Ovary (tissue), 7 donors: ENCODE measurements at regions not wholly inside any gene's neighbourhood (a gene's known extent, or its start where the extent isn't known, plus 50 kb on each side); places are given as distances from the start of the nearest gene placed in this dataset.

Experiments used
- DNase-seq, 5 donors: peaks; one replicate each; pipeline ENCODE4 v3.0.0-alpha.2; 2019 to 2020
- H3K27ac ChIP-seq, 2 donors: fragments of 200-600 bp; one replicate each; pipeline versions ENCODE4 v1.5.1 to v1.8.0; 2019 to 2022
- H3K27me3 ChIP-seq: fragments of 200-600 bp; one replicate; pipeline ENCODE4 v1.8.0; 2022
- H3K36me3 ChIP-seq: fragments of 200-600 bp; sonication (generic); one replicate; pipeline ENCODE4 v1.5.1; 2019
- H3K4me1 ChIP-seq: one replicate; pipeline ENCODE4 v1.8.1; 2013; ENCODE audit warnings: mild to moderate bottlenecking, moderate library complexity; ENCODE audit not compliant: insufficient read depth
- H3K4me3 ChIP-seq: fragments of 200-600 bp; sonication (generic); one replicate; pipeline ENCODE4 v1.5.1; 2017
- H3K9me3 ChIP-seq, 2 donors: fragments of 200-600 bp in 1 of 2; sonication (generic) in 1 of 2; one replicate each; pipeline versions ENCODE4 v1.5.1 to v1.8.1; 2013 to 2019; ENCODE audit warnings: mild to moderate bottlenecking in 1 of 2, moderate library complexity in 1 of 2
- CTCF ChIP-seq, 3 donors: fragments of 450-650 bp in 2 of 3; fragments of 200-600 bp in 1 of 3; IDR thresholded peaks; one replicate each; pipeline versions ENCODE4 v1.5.1 to v1.8.0; 2016 to 2022; ENCODE audit warnings: antibody characterized with exemption in 3 of 3, mild to moderate bottlenecking in 1 of 3
- EP300 ChIP-seq: sonication (generic); formaldehyde crosslinking; IDR thresholded peaks from one replicate; pipeline ENCODE4 v1.6.1; 2017; ENCODE audit warnings: antibody characterized with exemption
- POLR2A ChIP-seq: fragments of 450-650 bp; IDR thresholded peaks from one replicate; pipeline ENCODE4 v1.6.1; 2017; ENCODE audit warnings: antibody characterized with exemption, mild to moderate bottlenecking, moderate library complexity
- WGBS, 3 donors: extraction: QIAGEN DNeasy Blood & Tissue Kit in 1 of 3; methylation state at CpG; one replicate each; pipeline versions ENCODE4 v1.1.5 to v1.1.7; 2013 to 2017; 5-methylcytosine and 5-hydroxymethylcytosine counted together
- intact Hi-C, 4 donors: fragments of 100-400 bp; cut with DNase I; formaldehyde crosslinking; loops; one replicate each; pipeline versions ENCODE4 v1.11.0 to v1.15.1; 2022 to 2023
- donor health status: DM: no; HTN: no; CAD: no; lungs with moderate emphysema.
- donor health status: DM: no; HTN: no; CAD: no.
- donor health status: Bipolar disorder and iron deficiency.
- donor health status: DM: no; HTN: no; CAD: no.
- donor health status: DM: yes; HTN: yes; CAD: no.

- WGBS, 3 donors, result 80 to 90% (median 84%) methylated on average over 3 of the region's 3 CpGs
- no peaks in the 10 kb centered on the region for H3K9me3 ChIP-seq
- H3K27ac ChIP-seq, result no peak overlapping the region
- no peak for TF ChIP-seq CTCF (IDR thresholded peaks at IDR 0.05)
- TF ChIP-seq POLR2A, result no peak
- TF ChIP-seq EP300, result no peak
- DNase-seq, result no peak
- intact Hi-C loops, result no loop called here
- H3K4me1 ChIP-seq, result no peaks in the 10 kb centered on the region
- no peaks in the 10 kb centered on the region for H3K27me3 ChIP-seq
- H3K36me3 ChIP-seq, result no peaks in the 10 kb centered on the region
- H3K4me3 ChIP-seq, result no peak overlapping the region
These were observed 400.3 kb downstream of the ICE1 start for GRCh38 chr5:5822729-5823257.

DNA sequence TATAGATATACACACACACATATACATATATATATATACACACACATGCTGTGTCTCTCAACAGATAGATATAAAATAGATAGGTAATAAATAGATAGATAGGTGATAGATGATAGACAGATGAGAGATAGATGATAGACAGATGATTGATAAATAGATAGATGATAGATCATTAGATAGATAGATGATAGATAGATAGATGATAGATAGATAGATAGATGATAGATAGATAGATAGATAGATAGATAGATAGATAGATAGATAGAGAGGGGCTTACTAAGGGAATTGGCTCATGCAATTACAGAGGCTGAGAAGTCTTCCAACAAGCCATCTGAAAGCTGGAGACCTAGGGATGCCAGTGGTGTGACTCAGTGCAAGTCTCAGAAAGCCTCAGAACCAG is 394.5 kb downstream of the ICE1 start:
- no peak overlapping the region for H3K4me3 ChIP-seq
- TF ChIP-seq POLR2A (no peak), CTCF (IDR thresholded peaks at IDR 0.05) (no peak), EP300 (no peak)
- intact Hi-C loops, result no loop called here
- no peaks in the 10 kb centered on the region for H3K27me3 ChIP-seq
- no peak for DNase-seq
- H3K36me3 ChIP-seq, result no peaks in the 10 kb centered on the region
- H3K27ac ChIP-seq, result no peak overlapping the region
- no peaks in the 10 kb centered on the region for H3K4me1 ChIP-seq
- H3K9me3 ChIP-seq, result no peaks in the 10 kb centered on the region

DNA sequence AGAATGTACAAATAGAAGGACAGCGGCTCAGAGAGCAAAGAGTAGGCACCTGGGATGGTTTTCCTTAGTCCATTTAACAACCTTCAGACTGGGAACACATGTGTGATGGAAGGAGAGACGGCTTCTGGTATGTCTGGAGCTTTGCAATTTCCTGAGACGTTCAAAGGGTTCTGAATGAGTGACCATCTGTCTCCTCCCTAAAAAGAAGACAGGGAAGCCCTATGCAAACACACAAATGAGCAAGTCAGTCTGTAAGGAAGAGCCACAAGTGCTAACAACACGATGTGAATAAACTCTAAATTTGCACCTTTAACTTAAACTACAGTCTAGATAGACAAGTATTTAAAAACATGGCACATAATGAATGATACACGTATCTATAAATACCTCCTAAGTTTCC is 391.0 kb downstream of the ICE1 start:
- 44 to 71% (median 64%) methylated on average over 5 of the region's 5 CpGs for WGBS, 3 donors
- Histone ChIP-seq H3K36me3 (no peaks in the 10 kb centered on the region), H3K27me3 (no peaks in the 10 kb centered on the region), H3K4me1 (no peaks in the 10 kb centered on the region), H3K4me3 (no peak overlapping the region), H3K9me3 (no peaks in the 10 kb centered on the region), H3K27ac (no peak overlapping the region)
- no peak for TF ChIP-seq EP300
- TF ChIP-seq CTCF (IDR thresholded peaks at IDR 0.05), result no peak
- TF ChIP-seq POLR2A, result no peak
- no peak for DNase-seq
- intact Hi-C loops, result no loop called here

DNA sequence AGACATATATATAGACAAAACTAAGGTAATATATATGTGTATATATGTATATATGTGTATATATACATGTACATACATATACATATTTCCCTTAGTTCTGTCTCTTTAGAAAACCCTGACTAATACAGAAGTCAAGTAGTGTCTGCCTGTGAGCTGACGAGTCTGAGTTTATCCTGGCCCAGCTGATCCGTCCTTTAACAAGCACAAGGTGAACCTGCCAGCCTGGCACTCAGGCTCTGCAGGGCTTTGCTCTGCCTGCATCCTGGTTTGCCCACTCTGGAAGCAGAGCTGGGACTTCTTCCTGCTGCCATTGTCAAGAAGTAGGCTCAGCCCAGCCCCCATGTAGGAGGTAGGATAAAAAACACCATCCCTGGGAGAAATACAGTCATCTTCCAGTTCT is 388.0 kb downstream of the ICE1 start:
- no peak for TF ChIP-seq CTCF (IDR thresholded peaks at IDR 0.05)
- TF ChIP-seq POLR2A, result no peak
- no peak for TF ChIP-seq EP300
- H3K27me3 ChIP-seq, result no peaks in the 10 kb centered on the region
- WGBS, 3 donors, result 77 to 96% (median 87%) methylated on average over 2 of the region's 2 CpGs
- H3K4me1 ChIP-seq, result no peaks in the 10 kb centered on the region
- H3K27ac ChIP-seq, result no peak overlapping the region
- H3K36me3 ChIP-seq, result no peaks in the 10 kb centered on the region
- intact Hi-C loops, result no loop called here
- DNase-seq, result no peak
- no peaks in the 10 kb centered on the region for H3K9me3 ChIP-seq
- no peak overlapping the region for H3K4me3 ChIP-seq

- Histone ChIP-seq H3K27ac (no peak overlapping the region), H3K36me3 (no peaks in the 10 kb centered on the region), H3K9me3 (no peaks in the 10 kb centered on the region), H3K27me3 (no peaks in the 10 kb centered on the region), H3K4me1 (no peaks in the 10 kb centered on the region), H3K4me3 (no peak overlapping the region)
- intact Hi-C loops, result no loop called here
- WGBS, 3 donors, result 96 to 98% (median 97%) methylated on average over 7 of the region's 7 CpGs
- no peak for DNase-seq
- no peak for TF ChIP-seq EP300
These were observed 383.4 kb downstream of the ICE1 start for GRCh38 chr5:5805916-5806315.
